IMR-90 (cell line): ENCODE measurements at regions not wholly inside any gene's neighbourhood (a gene's known extent, or its start where the extent isn't known, plus 50 kb on each side); places are given as distances from the start of the nearest gene placed in this dataset.

Source experiments
- ATAC-seq: fragments of 200-7000 bp; cut with Tn5 transposase; 2 replicates; pipeline ENCODE4 v1.9.1; 2020; ENCODE audit warnings: low read depth, mild to moderate bottlenecking, moderate library complexity
- BruUV-seq: library from RNA; stranded (reverse); fragments of 400-500 nt; replicated peaks from 2 replicates; lab custom pipeline; 2021; lab: Mats Ljungman, UMichigan
- CTCF ChIA-PET: fragments of 300-600 bp; formaldehyde crosslinking; extraction: SDS; loops from one replicate; lab custom pipeline; 2021; ENCODE audit warnings: antibody characterized with exemption; lab: Yijun Ruan, JAX
- POLR2A ChIA-PET: fragments of 300-600 bp; sonication (Branson Sonifier 250); formaldehyde crosslinking; loops from one replicate; lab custom pipeline; 2022; ENCODE audit warnings: antibody characterized with exemption; ENCODE audit not compliant: unreplicated experiment; lab: Charles Lee
- DNase-seq: peaks from one replicate; pipeline ENCODE4 v3.0.0; 2013
- H2AFZ ChIP-seq: replicated peaks from 2 replicates; pipeline ENCODE3; 2013; ENCODE audit warnings: low read length, mild to moderate bottlenecking; ENCODE audit not compliant: poor library complexity
- H2AK5ac ChIP-seq: 2 replicates; pipeline ENCODE4 v1.6.1; 2013; ENCODE audit warnings: low read depth, low read length, inconsistent platforms
- H2AK9ac ChIP-seq: replicated peaks from 2 replicates; pipeline ENCODE3; 2013; ENCODE audit warnings: mild to moderate bottlenecking, low read depth, low read length, moderate library complexity; ENCODE audit not compliant: poor library complexity
- H2BK120ac ChIP-seq: 2 replicates; pipeline ENCODE4 v1.6.1; 2013; ENCODE audit warnings: low read depth, low read length, inconsistent platforms
- H2BK15ac ChIP-seq: 3 replicates; pipeline ENCODE4 v1.6.1; 2013; ENCODE audit warnings: low read depth, low read length, inconsistent platforms
- H2BK20ac ChIP-seq: 2 replicates; pipeline ENCODE4 v1.6.1; 2013; ENCODE audit warnings: low read depth, mild to moderate bottlenecking, inconsistent platforms, low read length, moderate library complexity
- H2BK5ac ChIP-seq: 2 replicates; pipeline ENCODE4 v1.6.1; 2013; ENCODE audit warnings: mild to moderate bottlenecking, low read depth, low read length, inconsistent platforms; ENCODE audit not compliant: poor library complexity, severe bottlenecking
- H3K14ac ChIP-seq: replicated peaks from 2 replicates; pipeline ENCODE4 v1.6.1; 2013; ENCODE audit warnings: low read depth, low read length, inconsistent platforms
- H3K18ac ChIP-seq: 2 replicates; pipeline ENCODE4 v1.6.1; 2013; ENCODE audit warnings: low read depth, low read length, control low read depth
- H3K23ac ChIP-seq: 2 replicates; pipeline ENCODE4 v1.6.1; 2013; ENCODE audit warnings: low read depth, low read length, inconsistent platforms
- H3K27ac ChIP-seq: 2 replicates; pipeline ENCODE4 v1.5.1; 2013; ENCODE audit warnings: mild to moderate bottlenecking, control low read depth, low read length; ENCODE audit not compliant: insufficient read depth
- H3K27me3 ChIP-seq: 2 replicates; pipeline ENCODE4 v1.6.1; 2013; ENCODE audit warnings: low read length; ENCODE audit not compliant: control insufficient read depth, insufficient read depth
- H3K36me3 ChIP-seq: 2 replicates; pipeline ENCODE4 v1.6.1; 2013; ENCODE audit warnings: low read length, mixed read lengths; ENCODE audit not compliant: control insufficient read depth, insufficient read depth
- H3K4ac ChIP-seq: 2 replicates; pipeline ENCODE4 v1.6.1; 2013; ENCODE audit warnings: low read depth, low read length, inconsistent platforms
- H3K4me1 ChIP-seq: 2 replicates; pipeline ENCODE4 v1.6.1; 2013; ENCODE audit warnings: low read length, mixed read lengths; ENCODE audit not compliant: control insufficient read depth, insufficient read depth
- H3K4me2 ChIP-seq: 2 replicates; pipeline ENCODE4 v1.6.1; 2013; ENCODE audit warnings: low read depth, mild to moderate bottlenecking, control low read depth, low read length, moderate library complexity
- H3K4me3 ChIP-seq: 2 replicates; pipeline ENCODE4 v1.5.1; 2013; ENCODE audit warnings: low read depth, mild to moderate bottlenecking, control low read depth, low read length, moderate library complexity; ENCODE audit not compliant: insufficient read depth
- H3K56ac ChIP-seq: 2 replicates; pipeline ENCODE4 v1.6.1; 2013; ENCODE audit warnings: low read length, inconsistent platforms; ENCODE audit not compliant: insufficient read depth; ENCODE audit errors: extremely low read depth
- H3K79me1 ChIP-seq, 2 experiments: 2 replicates each; pipeline ENCODE4 v1.6.1; 2013; ENCODE audit warnings: low read length in 2 of 2, inconsistent platforms in 1 of 2, low read depth in 1 of 2
- H3K9ac ChIP-seq: 2 replicates; pipeline ENCODE4 v1.6.1; 2013; ENCODE audit warnings: low read depth, low read length, control low read depth
- H3K9me1 ChIP-seq: 2 replicates; pipeline ENCODE4 v1.6.1; 2013; ENCODE audit warnings: low read length, inconsistent platforms; ENCODE audit not compliant: insufficient read depth
- H3K9me3 ChIP-seq: 2 replicates; pipeline ENCODE4 v1.6.1; 2013; ENCODE audit warnings: low read length; ENCODE audit not compliant: control insufficient read depth, insufficient read depth
- H4K20me1 ChIP-seq: 2 replicates; pipeline ENCODE4 v1.6.1; 2013; ENCODE audit warnings: low read length, inconsistent platforms; ENCODE audit not compliant: insufficient read depth
- H4K5ac ChIP-seq: 2 replicates; pipeline ENCODE4 v1.6.1; 2013; ENCODE audit warnings: mild to moderate bottlenecking, low read depth, low read length, control low read depth
- H4K8ac ChIP-seq, 2 experiments: 2 replicates each; pipeline ENCODE4 v1.6.1; 2013; ENCODE audit warnings: low read depth in 2 of 2, low read length in 2 of 2, control low read depth in 1 of 2, inconsistent platforms in 1 of 2
- H4K91ac ChIP-seq: 2 replicates; pipeline ENCODE4 v1.6.1; 2013; ENCODE audit warnings: low read depth, low read length, inconsistent platforms; ENCODE audit not compliant: insufficient read depth
- CEBPB ChIP-seq: IDR thresholded peaks from 2 replicates; pipeline ENCODE4 v1.6.1; 2012; ENCODE audit warnings: low read depth, low read length, improper control_type of control experiment
- CTCF ChIP-seq: conservative IDR thresholded peaks from 2 replicates; pipeline ENCODE4 v1.5.1; 2012; ENCODE audit warnings: mild to moderate bottlenecking, low read depth, low read length, improper control_type of control experiment
- RFX5 ChIP-seq: IDR thresholded peaks from 2 replicates; pipeline ENCODE4 v1.8.0; 2012; ENCODE audit warnings: low read depth, mild to moderate bottlenecking, low read length, moderate library complexity
- WGBS, 2 experiments: methylation state at CpG; one replicate each; pipeline versions ENCODE4 v1.1.5 to v1.1.7; 2013; ENCODE audit warnings: missing lambda C conversion rate in 2 of 2; ENCODE audit not compliant: insufficient read length in 1 of 2; ENCODE audit errors: extremely low coverage in 2 of 2; 5-methylcytosine and 5-hydroxymethylcytosine counted together
- dilution Hi-C: fragments of 300-500 bp; cut with HindIII; formaldehyde crosslinking; loops from one replicate; pipeline ENCODE4 v1.14.3; 2018; ENCODE audit warnings: low sequenced_read_pairs; ENCODE audit not compliant: unreplicated experiment
- in situ Hi-C: fragments of 300-500 bp; cut with MboI; formaldehyde crosslinking; loops from 3 replicates; pipeline ENCODE4 v1.14.3; 2019; ENCODE audit warnings: low sequenced_read_pairs, inconsistent platforms, mixed read lengths
- intact Hi-C: fragments of 100-400 bp; cut with micrococcal nuclease; formaldehyde crosslinking; loops from 2 replicates; pipeline ENCODE4 v1.10.0; 2022

GRCh38 chr4:132593717-132594400 lies 555.2 kb upstream of the PCDH10 start:
- Histone ChIP-seq H3K9me3 (peaks cover 5% of the 10 kb centered on the region), H3K4me2 (no peak overlapping the region), H4K20me1 (no peaks in the 10 kb centered on the region), H3K14ac (no peak overlapping the region), H3K4me1 (no peaks in the 10 kb centered on the region), H3K9ac (no peak overlapping the region), H3K9me1 (no peaks in the 10 kb centered on the region), H2BK120ac (no peak overlapping the region), H4K91ac (no peak overlapping the region), H3K27me3 (no peaks in the 10 kb centered on the region), H2AFZ (no peak overlapping the region), H3K18ac (no peak overlapping the region), H3K27ac (no peak overlapping the region), H3K79me1 (no peaks in the 10 kb centered on the region), H3K4ac (no peak overlapping the region), H2AK5ac (no peak overlapping the region), H4K5ac (no peak overlapping the region), H2AK9ac (no peak overlapping the region), H2BK15ac (no peak overlapping the region), H2BK20ac (no peak overlapping the region), H2BK5ac (no peak overlapping the region), H3K56ac (no peak overlapping the region), H3K4me3 (no peak overlapping the region), H3K36me3 (no peaks in the 10 kb centered on the region), H4K8ac (no peak overlapping the region), H3K23ac (no peak overlapping the region)
- in situ Hi-C loops, result no loop called here
- ChIA-PET POLR2A (no interaction called here), CTCF (no interaction called here)
- DNase-seq (no peak), ATAC-seq (no peak)
- intact Hi-C loops, result no loop called here
- no peak for TF ChIP-seq CEBPB
- TF ChIP-seq CTCF, result no peak
- TF ChIP-seq RFX5, result no peak
- no CpG with 5 or more reads among the region's 4 CpGs for WGBS, 2 experiments
- BruUV-seq, result no TSS peak
- dilution Hi-C loops, result no loop called here
